GM18505 (cell line): ENCODE measurements at regions not wholly inside any gene's neighbourhood (a gene's known extent, or its start where the extent isn't known, plus 50 kb on each side); places are given as distances from the start of the nearest gene placed in this dataset.

Experiments
- ATAC-seq: cut with Tn5 transposase; IDR thresholded peaks from one replicate; pipeline ENCODE4 v1.9.1; 2021; ENCODE audit not compliant: unreplicated experiment
- POLR2A ChIP-seq: IDR thresholded peaks from 4 replicates; pipeline ENCODE4 v1.6.1; 2011; ENCODE audit warnings: borderline replicate concordance; ENCODE audit not compliant: insufficient read depth, insufficient read length; ENCODE audit errors: extremely low read depth

- no peak for ATAC-seq
- TF ChIP-seq POLR2A: no peak
Measured at GRCh38 chr12:67818459-67818903, 169.9 kb downstream of the DYRK2 start.

GRCh38 chr12:67819902-67820301, 169.3 kb upstream of the IFNG-AS1 start:
- ATAC-seq: no peak
- TF ChIP-seq POLR2A: no peak

GRCh38 chr12:67820694-67821093, 168.6 kb upstream of the IFNG-AS1 start:
- ATAC-seq: no peak
- no peak for TF ChIP-seq POLR2A

GRCh38 chr12:67822826-67823225, 166.4 kb upstream of the IFNG-AS1 start:
- no peak for TF ChIP-seq POLR2A

GRCh38 chr12:67826148-67826547, 163.1 kb upstream of the IFNG-AS1 start:
- no peak for ATAC-seq
- TF ChIP-seq POLR2A: no peak

More at GRCh38 chr12:67822826-67823225, 166.4 kb upstream of the IFNG-AS1 start:
- ATAC-seq: no peak

- no peak for ATAC-seq
Measured at GRCh38 chr12:67826946-67827720, 162.1 kb upstream of the IFNG-AS1 start.

GRCh38 chr12:67827820-67828383, 161.3 kb upstream of the IFNG-AS1 start:
- TF ChIP-seq POLR2A: no peak
- ATAC-seq: peak; percentile 66

More at GRCh38 chr12:67826946-67827720, 162.1 kb upstream of the IFNG-AS1 start:
- TF ChIP-seq POLR2A: no peak

GRCh38 chr12:67829896-67830295, 159.4 kb upstream of the IFNG-AS1 start:
- ATAC-seq: no peak
- no peak for TF ChIP-seq POLR2A

GRCh38 chr12:67832155-67832554, 157.1 kb upstream of the IFNG-AS1 start:
- TF ChIP-seq POLR2A: no peak
- ATAC-seq: no peak

- ATAC-seq: no peak
Measured at GRCh38 chr12:67833602-67834001, 155.6 kb upstream of the IFNG-AS1 start.

GRCh38 chr12:67837876-67838275, 151.4 kb upstream of the IFNG-AS1 start:
- ATAC-seq: no peak
- no peak for TF ChIP-seq POLR2A

More at GRCh38 chr12:67833602-67834001, 155.6 kb upstream of the IFNG-AS1 start:
- no peak for TF ChIP-seq POLR2A

- ATAC-seq: no peak
- no peak for TF ChIP-seq POLR2A
Measured at GRCh38 chr12:67842124-67842523, 147.1 kb upstream of the IFNG-AS1 start.

GRCh38 chr12:67843257-67843656, 146.0 kb upstream of the IFNG-AS1 start:
- no peak for ATAC-seq
- TF ChIP-seq POLR2A: no peak

GRCh38 chr12:67852701-67853100, 136.5 kb upstream of the IFNG-AS1 start:
- no peak for ATAC-seq
- no peak for TF ChIP-seq POLR2A
